Hippocampal formation (tissue), 2 donors: ENCODE measurements at regions not wholly inside any gene's neighbourhood (a gene's known extent, or its start where the extent isn't known, plus 50 kb on each side); places are given as distances from the start of the nearest gene placed in this dataset.
"Not testable (repeated sequence)": the region's sequence is repeated elsewhere in the genome, so short reads cannot be mapped to it uniquely, and the experiment has no call there.

Source experiments
- DNase-seq, 2 donors: peaks; one replicate each; lab custom pipeline; 2025; lab: John Stamatoyannopoulos, UW

- no peak for DNase-seq
Measured at GRCh38 chr7:33784000-33784399, 121.3 kb upstream of the BMPER start.

- DNase-seq: no peak
Measured at GRCh38 chr7:33788531-33788930, 116.8 kb upstream of the BMPER start.

- no peak for DNase-seq
Measured at GRCh38 chr7:33789871-33790630, 115.3 kb upstream of the BMPER start.

- DNase-seq: no peak
Measured at GRCh38 chr7:33790746-33791145, 114.6 kb upstream of the BMPER start.

- DNase-seq: no peak
Measured at GRCh38 chr7:33792041-33792440, 113.3 kb upstream of the BMPER start.

GRCh38 chr7:33792547-33793105 is 112.7 kb upstream of the BMPER start:
- no peak for DNase-seq

- DNase-seq: no peak
Measured at GRCh38 chr7:33793616-33794015, 111.7 kb upstream of the BMPER start.

GRCh38 chr7:33794419-33794818 is 110.9 kb upstream of the BMPER start:
- DNase-seq: no peak

- no peak for DNase-seq
Measured at GRCh38 chr7:33794959-33795358, 110.4 kb upstream of the BMPER start.

GRCh38 chr7:33796538-33796937 is 108.8 kb upstream of the BMPER start:
- DNase-seq: no peak

GRCh38 chr7:33797512-33797911 is 107.8 kb upstream of the BMPER start:
- DNase-seq: not testable (repeated sequence)

GRCh38 chr7:33798686-33799325 is 106.5 kb upstream of the BMPER start:
- DNase-seq: no peak

- DNase-seq: no peak
Measured at GRCh38 chr7:33799766-33800165, 105.6 kb upstream of the BMPER start.

- no peak for DNase-seq
Measured at GRCh38 chr7:33802600-33802999, 102.7 kb upstream of the BMPER start.

GRCh38 chr7:33804140-33804660 is 101.1 kb upstream of the BMPER start:
- DNase-seq: no peak

GRCh38 chr7:33805630-33806233 is 99.6 kb upstream of the BMPER start:
- DNase-seq: no peak

GRCh38 chr7:33806298-33807154 is 98.8 kb upstream of the BMPER start:
- no peak for DNase-seq

- no peak for DNase-seq
Measured at GRCh38 chr7:33807155-33807530, 98.2 kb upstream of the BMPER start.

- no peak for DNase-seq
Measured at GRCh38 chr7:33807779-33808482, 97.4 kb upstream of the BMPER start.

GRCh38 chr7:33809228-33809627 is 96.1 kb upstream of the BMPER start:
- DNase-seq: no peak

GRCh38 chr7:33810356-33810755 is 95.0 kb upstream of the BMPER start:
- no peak for DNase-seq
